WTC11 (cell line): ENCODE measurements at regions not wholly inside any gene's neighbourhood (a gene's known extent, or its start where the extent isn't known, plus 50 kb on each side); places are given as distances from the start of the nearest gene placed in this dataset.

Source experiments
- ATAC-seq: fragments of 200-7000 bp; cut with Tn5 transposase; 2 replicates; pipeline ENCODE4 v1.10.0; 2021; ENCODE audit warnings: mild to moderate bottlenecking, moderate library complexity
- CTCF ChIA-PET: fragments of 300-600 bp; sonication (Branson Sonifier 250); formaldehyde crosslinking; loops from one replicate; lab custom pipeline; 2021; ENCODE audit warnings: antibody characterized with exemption; lab: Charles Lee
- POLR2A ChIA-PET: fragments of 350-600 bp; sonication (Branson Sonifier 250); formaldehyde crosslinking; loops from one replicate; lab custom pipeline; 2021; ENCODE audit warnings: antibody characterized with exemption; lab: Charles Lee
- DNase-seq: peaks from one replicate; pipeline ENCODE4 v3.0.0; 2021; ENCODE audit warnings: low spot score
- H3K27ac Mint-ChIP-seq: 2 replicates; pipeline ENCODE4 v1.8.0; 2021; ENCODE audit warnings: mixed read lengths
- H3K27me3 Mint-ChIP-seq: 2 replicates; pipeline ENCODE4 v1.8.0; 2021; ENCODE audit warnings: low read depth, mild to moderate bottlenecking, moderate library complexity, mixed read lengths
- H3K36me3 Mint-ChIP-seq: 2 replicates; pipeline ENCODE4 v1.8.0; 2021; ENCODE audit warnings: mixed read lengths
- H3K4me1 Mint-ChIP-seq: 2 replicates; pipeline ENCODE4 v1.8.0; 2022; ENCODE audit warnings: mixed read lengths
- H3K4me3 Mint-ChIP-seq: 2 replicates; pipeline ENCODE4 v1.8.0; 2021; ENCODE audit warnings: mild to moderate bottlenecking, moderate library complexity, mixed read lengths
- H3K9me3 Mint-ChIP-seq: 2 replicates; pipeline ENCODE4 v1.8.0; 2021; ENCODE audit warnings: mixed read lengths
- CBFB ChIP-seq: sonication (generic); formaldehyde crosslinking; IDR thresholded peaks from 2 replicates; pipeline ENCODE4 v1.8.1; 2022; ENCODE audit warnings: mild to moderate bottlenecking, low read depth, missing genetic modification reagents
- CREB1 ChIP-seq: sonication (generic); formaldehyde crosslinking; IDR thresholded peaks from 2 replicates; pipeline ENCODE4 v1.8.0; 2023; ENCODE audit warnings: mild to moderate bottlenecking, missing genetic modification reagents
- EMX1 ChIP-seq: fragments of 250-450 bp; sonication (Bioruptor Pico); IDR thresholded peaks from 2 replicates; pipeline ENCODE4 v1.8.0; 2021; ENCODE audit warnings: mild to moderate bottlenecking
- FOXJ3 ChIP-seq: sonication (generic); formaldehyde crosslinking; IDR thresholded peaks from 2 replicates; pipeline ENCODE4 v1.9.0; 2021; ENCODE audit warnings: missing genetic modification reagents, mild to moderate bottlenecking, borderline replicate concordance
- FOXK1 ChIP-seq: sonication (generic); formaldehyde crosslinking; IDR thresholded peaks from 2 replicates; pipeline ENCODE4 v1.8.0; 2022; ENCODE audit warnings: mild to moderate bottlenecking, moderate library complexity, missing genetic modification reagents
- FOXP1 ChIP-seq: sonication (generic); formaldehyde crosslinking; IDR thresholded peaks from 2 replicates; pipeline ENCODE4 v1.8.0; 2022; ENCODE audit warnings: missing genetic modification reagents, mild to moderate bottlenecking, moderate library complexity, borderline replicate concordance
- JUN ChIP-seq: sonication (generic); formaldehyde crosslinking; IDR thresholded peaks from 2 replicates; pipeline ENCODE4 v1.8.0; 2023; ENCODE audit warnings: mild to moderate bottlenecking, missing genetic modification reagents
- KAT7 ChIP-seq: sonication (generic); formaldehyde crosslinking; IDR thresholded peaks from 2 replicates; pipeline ENCODE4 v1.8.1; 2023; ENCODE audit warnings: missing genetic modification reagents, mild to moderate bottlenecking, borderline replicate concordance
- MXD4 ChIP-seq: fragments of 250-450 bp; sonication (Bioruptor Pico); IDR thresholded peaks from 2 replicates; pipeline ENCODE4 v1.8.0; 2021; ENCODE audit warnings: mild to moderate bottlenecking, moderate library complexity, borderline replicate concordance
- MYBL2 ChIP-seq: sonication (generic); formaldehyde crosslinking; IDR thresholded peaks from 2 replicates; pipeline ENCODE4 v1.8.1; 2023; ENCODE audit warnings: mild to moderate bottlenecking, moderate library complexity, missing genetic modification reagents
- NR2C2 ChIP-seq: sonication (generic); formaldehyde crosslinking; IDR thresholded peaks from 2 replicates; pipeline ENCODE4 v1.8.0; 2022; ENCODE audit warnings: mild to moderate bottlenecking, missing genetic modification reagents
- PRRX2 ChIP-seq: fragments of 250-450 bp; sonication (Bioruptor Pico); IDR thresholded peaks from 2 replicates; pipeline ENCODE4 v1.8.0; 2021; ENCODE audit warnings: mild to moderate bottlenecking
- SMAD3 ChIP-seq: sonication (generic); formaldehyde crosslinking; IDR thresholded peaks from 2 replicates; pipeline ENCODE4 v1.8.0; 2022; ENCODE audit warnings: missing genetic modification reagents, mild to moderate bottlenecking, borderline replicate concordance
- ZNF219 ChIP-seq: sonication (generic); formaldehyde crosslinking; IDR thresholded peaks from 2 replicates; pipeline ENCODE4 v1.8.0; 2023; ENCODE audit warnings: missing genetic modification reagents, mild to moderate bottlenecking, borderline replicate concordance
- ZNF232 ChIP-seq: sonication (generic); formaldehyde crosslinking; IDR thresholded peaks from 2 replicates; pipeline ENCODE4 v1.8.0; 2022; ENCODE audit warnings: mild to moderate bottlenecking, missing genetic modification reagents
- TF ChIP-seq, protein P1 (sequence below): sonication (generic); formaldehyde crosslinking; IDR thresholded peaks from 2 replicates; pipeline ENCODE4 v1.8.1; 2023; ENCODE audit warnings: mild to moderate bottlenecking, missing genetic modification reagents, borderline replicate concordance
- TF ChIP-seq, protein P2 (sequence below): sonication (generic); formaldehyde crosslinking; IDR thresholded peaks from 2 replicates; pipeline ENCODE4 v1.8.0; 2022; ENCODE audit warnings: mild to moderate bottlenecking, missing genetic modification reagents
- TF ChIP-seq, protein P3 (sequence below): sonication (generic); formaldehyde crosslinking; IDR thresholded peaks from 2 replicates; pipeline ENCODE4 v1.8.0; 2023; ENCODE audit warnings: missing genetic modification reagents, mild to moderate bottlenecking, borderline replicate concordance
- TF ChIP-seq, protein P4 (sequence below): sonication (generic); formaldehyde crosslinking; IDR thresholded peaks from 2 replicates; pipeline ENCODE4 v1.8.0; 2022; ENCODE audit warnings: missing genetic modification reagents
- TF ChIP-seq, protein P5 (sequence below): sonication (generic); formaldehyde crosslinking; IDR thresholded peaks from 2 replicates; pipeline ENCODE4 v1.8.0; 2022; ENCODE audit warnings: mild to moderate bottlenecking, missing genetic modification reagents

DNA sequence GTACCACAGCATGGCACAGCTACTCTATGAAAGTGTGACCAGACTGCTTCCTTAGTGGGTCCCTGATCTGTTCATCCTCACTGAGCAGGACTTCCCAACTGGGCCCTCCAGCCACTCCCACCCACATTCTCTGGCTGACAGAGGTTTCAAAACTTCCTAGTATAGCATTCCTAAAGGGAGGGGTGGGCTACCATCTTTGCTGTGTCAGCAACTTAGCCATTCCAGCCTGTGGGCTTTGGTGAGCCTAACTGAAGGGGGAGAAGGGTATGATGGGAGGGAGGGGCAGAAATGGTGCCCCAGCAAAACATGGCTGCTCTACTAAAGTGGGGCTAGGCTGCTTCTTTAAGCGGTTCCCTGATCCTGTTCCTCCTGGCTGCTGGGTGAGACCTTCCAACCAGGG is 265.2 kb upstream of the ADGRL4 start:
- Mint-ChIP-seq H3K27ac (no peak overlapping the region), H3K4me3 (no peak overlapping the region), H3K4me1 (0 out of 2 replicates have a peak, but pooled peaks cover 3% of the 10 kb centered on the region), H3K27me3 (no peaks in the 10 kb centered on the region; the same call in 1 of the 2 replicates), H3K9me3 (peaks cover 44% of the 10 kb centered on the region), H3K36me3 (peaks cover 18% of the 10 kb centered on the region)
- ChIA-PET CTCF (no interaction called here), POLR2A (no interaction called here)
- DNase-seq (no peak), ATAC-seq (no peak)
- TF ChIP-seq, protein P1, sequence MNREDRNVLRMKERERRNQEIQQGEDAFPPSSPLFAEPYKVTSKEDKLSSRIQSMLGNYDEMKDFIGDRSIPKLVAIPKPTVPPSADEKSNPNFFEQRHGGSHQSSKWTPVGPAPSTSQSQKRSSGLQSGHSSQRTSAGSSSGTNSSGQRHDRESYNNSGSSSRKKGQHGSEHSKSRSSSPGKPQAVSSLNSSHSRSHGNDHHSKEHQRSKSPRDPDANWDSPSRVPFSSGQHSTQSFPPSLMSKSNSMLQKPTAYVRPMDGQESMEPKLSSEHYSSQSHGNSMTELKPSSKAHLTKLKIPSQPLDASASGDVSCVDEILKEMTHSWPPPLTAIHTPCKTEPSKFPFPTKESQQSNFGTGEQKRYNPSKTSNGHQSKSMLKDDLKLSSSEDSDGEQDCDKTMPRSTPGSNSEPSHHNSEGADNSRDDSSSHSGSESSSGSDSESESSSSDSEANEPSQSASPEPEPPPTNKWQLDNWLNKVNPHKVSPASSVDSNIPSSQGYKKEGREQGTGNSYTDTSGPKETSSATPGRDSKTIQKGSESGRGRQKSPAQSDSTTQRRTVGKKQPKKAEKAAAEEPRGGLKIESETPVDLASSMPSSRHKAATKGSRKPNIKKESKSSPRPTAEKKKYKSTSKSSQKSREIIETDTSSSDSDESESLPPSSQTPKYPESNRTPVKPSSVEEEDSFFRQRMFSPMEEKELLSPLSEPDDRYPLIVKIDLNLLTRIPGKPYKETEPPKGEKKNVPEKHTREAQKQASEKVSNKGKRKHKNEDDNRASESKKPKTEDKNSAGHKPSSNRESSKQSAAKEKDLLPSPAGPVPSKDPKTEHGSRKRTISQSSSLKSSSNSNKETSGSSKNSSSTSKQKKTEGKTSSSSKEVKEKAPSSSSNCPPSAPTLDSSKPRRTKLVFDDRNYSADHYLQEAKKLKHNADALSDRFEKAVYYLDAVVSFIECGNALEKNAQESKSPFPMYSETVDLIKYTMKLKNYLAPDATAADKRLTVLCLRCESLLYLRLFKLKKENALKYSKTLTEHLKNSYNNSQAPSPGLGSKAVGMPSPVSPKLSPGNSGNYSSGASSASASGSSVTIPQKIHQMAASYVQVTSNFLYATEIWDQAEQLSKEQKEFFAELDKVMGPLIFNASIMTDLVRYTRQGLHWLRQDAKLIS, result no peak
- no peak for TF ChIP-seq FOXJ3 (CRISPR knock-in tag)
- TF ChIP-seq FOXK1 (CRISPR knock-in tag), result no peak
- TF ChIP-seq EMX1 (CRISPR knock-in tag), result no peak
- TF ChIP-seq NR2C2 (CRISPR knock-in tag), result no peak
- no peak for TF ChIP-seq FOXP1 (CRISPR knock-in tag)
- no peak for TF ChIP-seq SMAD3 (CRISPR knock-in tag)
- TF ChIP-seq, protein P2, sequence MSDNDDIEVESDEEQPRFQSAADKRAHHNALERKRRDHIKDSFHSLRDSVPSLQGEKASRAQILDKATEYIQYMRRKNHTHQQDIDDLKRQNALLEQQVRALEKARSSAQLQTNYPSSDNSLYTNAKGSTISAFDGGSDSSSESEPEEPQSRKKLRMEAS (CRISPR knock-in tag), result no peak
- TF ChIP-seq CBFB (CRISPR knock-in tag), result no peak
- TF ChIP-seq, protein P3, sequence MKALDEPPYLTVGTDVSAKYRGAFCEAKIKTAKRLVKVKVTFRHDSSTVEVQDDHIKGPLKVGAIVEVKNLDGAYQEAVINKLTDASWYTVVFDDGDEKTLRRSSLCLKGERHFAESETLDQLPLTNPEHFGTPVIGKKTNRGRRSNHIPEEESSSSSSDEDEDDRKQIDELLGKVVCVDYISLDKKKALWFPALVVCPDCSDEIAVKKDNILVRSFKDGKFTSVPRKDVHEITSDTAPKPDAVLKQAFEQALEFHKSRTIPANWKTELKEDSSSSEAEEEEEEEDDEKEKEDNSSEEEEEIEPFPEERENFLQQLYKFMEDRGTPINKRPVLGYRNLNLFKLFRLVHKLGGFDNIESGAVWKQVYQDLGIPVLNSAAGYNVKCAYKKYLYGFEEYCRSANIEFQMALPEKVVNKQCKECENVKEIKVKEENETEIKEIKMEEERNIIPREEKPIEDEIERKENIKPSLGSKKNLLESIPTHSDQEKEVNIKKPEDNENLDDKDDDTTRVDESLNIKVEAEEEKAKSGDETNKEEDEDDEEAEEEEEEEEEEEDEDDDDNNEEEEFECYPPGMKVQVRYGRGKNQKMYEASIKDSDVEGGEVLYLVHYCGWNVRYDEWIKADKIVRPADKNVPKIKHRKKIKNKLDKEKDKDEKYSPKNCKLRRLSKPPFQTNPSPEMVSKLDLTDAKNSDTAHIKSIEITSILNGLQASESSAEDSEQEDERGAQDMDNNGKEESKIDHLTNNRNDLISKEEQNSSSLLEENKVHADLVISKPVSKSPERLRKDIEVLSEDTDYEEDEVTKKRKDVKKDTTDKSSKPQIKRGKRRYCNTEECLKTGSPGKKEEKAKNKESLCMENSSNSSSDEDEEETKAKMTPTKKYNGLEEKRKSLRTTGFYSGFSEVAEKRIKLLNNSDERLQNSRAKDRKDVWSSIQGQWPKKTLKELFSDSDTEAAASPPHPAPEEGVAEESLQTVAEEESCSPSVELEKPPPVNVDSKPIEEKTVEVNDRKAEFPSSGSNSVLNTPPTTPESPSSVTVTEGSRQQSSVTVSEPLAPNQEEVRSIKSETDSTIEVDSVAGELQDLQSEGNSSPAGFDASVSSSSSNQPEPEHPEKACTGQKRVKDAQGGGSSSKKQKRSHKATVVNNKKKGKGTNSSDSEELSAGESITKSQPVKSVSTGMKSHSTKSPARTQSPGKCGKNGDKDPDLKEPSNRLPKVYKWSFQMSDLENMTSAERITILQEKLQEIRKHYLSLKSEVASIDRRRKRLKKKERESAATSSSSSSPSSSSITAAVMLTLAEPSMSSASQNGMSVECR (CRISPR knock-in tag), result no peak
- TF ChIP-seq, protein P4, sequence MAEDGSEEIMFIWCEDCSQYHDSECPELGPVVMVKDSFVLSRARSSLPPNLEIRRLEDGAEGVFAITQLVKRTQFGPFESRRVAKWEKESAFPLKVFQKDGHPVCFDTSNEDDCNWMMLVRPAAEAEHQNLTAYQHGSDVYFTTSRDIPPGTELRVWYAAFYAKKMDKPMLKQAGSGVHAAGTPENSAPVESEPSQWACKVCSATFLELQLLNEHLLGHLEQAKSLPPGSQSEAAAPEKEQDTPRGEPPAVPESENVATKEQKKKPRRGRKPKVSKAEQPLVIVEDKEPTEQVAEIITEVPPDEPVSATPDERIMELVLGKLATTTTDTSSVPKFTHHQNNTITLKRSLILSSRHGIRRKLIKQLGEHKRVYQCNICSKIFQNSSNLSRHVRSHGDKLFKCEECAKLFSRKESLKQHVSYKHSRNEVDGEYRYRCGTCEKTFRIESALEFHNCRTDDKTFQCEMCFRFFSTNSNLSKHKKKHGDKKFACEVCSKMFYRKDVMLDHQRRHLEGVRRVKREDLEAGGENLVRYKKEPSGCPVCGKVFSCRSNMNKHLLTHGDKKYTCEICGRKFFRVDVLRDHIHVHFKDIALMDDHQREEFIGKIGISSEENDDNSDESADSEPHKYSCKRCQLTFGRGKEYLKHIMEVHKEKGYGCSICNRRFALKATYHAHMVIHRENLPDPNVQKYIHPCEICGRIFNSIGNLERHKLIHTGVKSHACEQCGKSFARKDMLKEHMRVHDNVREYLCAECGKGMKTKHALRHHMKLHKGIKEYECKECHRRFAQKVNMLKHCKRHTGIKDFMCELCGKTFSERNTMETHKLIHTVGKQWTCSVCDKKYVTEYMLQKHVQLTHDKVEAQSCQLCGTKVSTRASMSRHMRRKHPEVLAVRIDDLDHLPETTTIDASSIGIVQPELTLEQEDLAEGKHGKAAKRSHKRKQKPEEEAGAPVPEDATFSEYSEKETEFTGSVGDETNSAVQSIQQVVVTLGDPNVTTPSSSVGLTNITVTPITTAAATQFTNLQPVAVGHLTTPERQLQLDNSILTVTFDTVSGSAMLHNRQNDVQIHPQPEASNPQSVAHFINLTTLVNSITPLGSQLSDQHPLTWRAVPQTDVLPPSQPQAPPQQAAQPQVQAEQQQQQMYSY, result no peak
- TF ChIP-seq CREB1, result no peak
- TF ChIP-seq PRRX2 (CRISPR knock-in tag), result no peak
- no peak for TF ChIP-seq MXD4 (CRISPR knock-in tag)
- no peak for TF ChIP-seq ZNF232 (CRISPR knock-in tag)
- TF ChIP-seq, protein P5, sequence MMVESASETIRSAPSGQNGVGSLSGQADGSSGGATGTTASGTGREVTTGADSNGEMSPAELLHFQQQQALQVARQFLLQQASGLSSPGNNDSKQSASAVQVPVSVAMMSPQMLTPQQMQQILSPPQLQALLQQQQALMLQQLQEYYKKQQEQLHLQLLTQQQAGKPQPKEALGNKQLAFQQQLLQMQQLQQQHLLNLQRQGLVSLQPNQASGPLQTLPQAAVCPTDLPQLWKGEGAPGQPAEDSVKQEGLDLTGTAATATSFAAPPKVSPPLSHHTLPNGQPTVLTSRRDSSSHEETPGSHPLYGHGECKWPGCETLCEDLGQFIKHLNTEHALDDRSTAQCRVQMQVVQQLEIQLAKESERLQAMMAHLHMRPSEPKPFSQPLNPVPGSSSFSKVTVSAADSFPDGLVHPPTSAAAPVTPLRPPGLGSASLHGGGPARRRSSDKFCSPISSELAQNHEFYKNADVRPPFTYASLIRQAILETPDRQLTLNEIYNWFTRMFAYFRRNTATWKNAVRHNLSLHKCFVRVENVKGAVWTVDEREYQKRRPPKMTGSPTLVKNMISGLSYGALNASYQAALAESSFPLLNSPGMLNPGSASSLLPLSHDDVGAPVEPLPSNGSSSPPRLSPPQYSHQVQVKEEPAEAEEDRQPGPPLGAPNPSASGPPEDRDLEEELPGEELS, result no peak
- no peak for TF ChIP-seq MYBL2 (CRISPR knock-in tag)
- no peak for TF ChIP-seq JUN
- TF ChIP-seq KAT7 (CRISPR knock-in tag), result no peak
- no peak for TF ChIP-seq ZNF219
